KOPT-K1 (cell line): ENCODE measurements at regions not wholly inside any gene's neighbourhood (a gene's known extent, or its start where the extent isn't known, plus 50 kb on each side); places are given as distances from the start of the nearest gene placed in this dataset.

Experiments used
- H3K27ac ChIP-seq: fragments of 200-600 bp; sonication (generic); 2 replicates; pipeline ENCODE4 v1.5.1; 2016; ENCODE audit warnings: antibody characterized with exemption, mild to moderate bottlenecking, low read depth, low read length; ENCODE audit not compliant: poor library complexity, severe bottlenecking
- H3K36me3 ChIP-seq: fragments of 200-600 bp; sonication (generic); 2 replicates; pipeline ENCODE4 v1.5.1; 2017; ENCODE audit warnings: antibody characterized with exemption, mild to moderate bottlenecking, low read length, moderate library complexity; ENCODE audit not compliant: insufficient read depth
- H3K9me3 ChIP-seq: fragments of 200-600 bp; sonication (generic); 2 replicates; pipeline ENCODE4 v1.5.1; 2017; ENCODE audit warnings: antibody characterized with exemption, low read length, mild to moderate bottlenecking; ENCODE audit not compliant: insufficient read depth, poor library complexity, severe bottlenecking

DNA sequence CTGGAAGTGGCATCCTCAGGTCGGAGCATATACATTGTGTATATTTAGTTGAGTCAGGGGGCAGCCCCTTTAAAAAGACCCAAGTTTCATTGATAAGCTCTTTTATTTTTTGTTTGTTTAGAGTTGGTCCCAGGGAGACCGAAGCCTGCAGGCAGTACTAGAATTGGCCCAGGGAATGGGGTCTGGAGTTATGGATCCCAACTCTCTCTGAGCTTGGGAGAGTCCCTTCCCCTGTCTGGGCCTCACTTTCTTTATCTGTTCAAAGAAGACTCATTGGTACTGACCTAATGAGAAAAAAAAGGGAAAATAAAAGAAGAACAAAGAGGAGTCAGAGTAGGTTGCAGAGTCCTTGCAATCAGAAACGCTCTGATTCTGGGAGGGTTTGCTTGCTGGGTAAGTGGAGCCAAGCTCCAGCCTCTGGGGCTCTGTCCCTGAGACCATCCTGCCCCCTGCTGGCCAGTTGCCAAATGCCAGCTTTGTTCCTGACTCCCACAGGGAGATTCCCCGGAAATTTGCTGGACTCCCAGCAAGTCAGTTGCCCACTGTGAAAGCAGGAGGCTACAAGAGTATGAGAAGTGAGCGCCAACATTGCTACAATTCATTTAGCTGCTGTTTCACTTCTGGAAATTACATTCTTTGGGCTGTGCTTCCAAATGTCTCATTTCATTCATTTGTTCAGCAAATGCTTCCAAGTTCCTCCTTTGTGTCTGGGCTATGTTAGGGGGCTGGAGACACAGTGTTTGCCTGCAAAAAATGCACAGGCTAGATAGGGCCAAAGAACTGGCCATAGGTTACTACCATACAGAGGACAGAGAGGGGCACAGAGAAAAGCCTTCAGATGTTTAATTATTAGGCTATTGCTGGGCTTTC is 156.2 kb downstream of the MELK start:
- Histone ChIP-seq H3K36me3 (no peaks in the 10 kb centered on the region), H3K9me3 (no peaks in the 10 kb centered on the region), H3K27ac (no peak overlapping the region)

DNA sequence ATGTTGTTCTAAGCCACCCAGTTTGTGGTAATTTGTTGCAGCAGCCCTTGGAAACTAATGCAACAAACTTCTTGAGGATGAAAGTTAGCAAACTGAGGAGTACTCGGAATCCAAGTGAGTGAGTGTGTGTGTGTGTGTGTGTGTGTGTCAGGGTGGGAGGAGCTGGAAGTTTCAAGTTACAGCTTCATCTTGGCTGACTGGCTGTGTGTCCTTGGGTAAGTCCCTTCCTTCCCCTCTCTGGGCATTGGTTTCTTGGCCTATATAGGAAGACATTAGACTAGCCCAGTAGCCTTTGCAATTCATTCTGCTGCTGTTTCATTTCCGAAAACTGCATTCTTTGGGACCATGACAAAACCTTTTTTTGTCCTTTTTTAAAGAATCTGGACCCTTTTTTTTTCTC is 157.2 kb downstream of the MELK start:
- no peaks in the 10 kb centered on the region for H3K36me3 ChIP-seq
- H3K27ac ChIP-seq: no peak overlapping the region
- no peaks in the 10 kb centered on the region for H3K9me3 ChIP-seq

DNA sequence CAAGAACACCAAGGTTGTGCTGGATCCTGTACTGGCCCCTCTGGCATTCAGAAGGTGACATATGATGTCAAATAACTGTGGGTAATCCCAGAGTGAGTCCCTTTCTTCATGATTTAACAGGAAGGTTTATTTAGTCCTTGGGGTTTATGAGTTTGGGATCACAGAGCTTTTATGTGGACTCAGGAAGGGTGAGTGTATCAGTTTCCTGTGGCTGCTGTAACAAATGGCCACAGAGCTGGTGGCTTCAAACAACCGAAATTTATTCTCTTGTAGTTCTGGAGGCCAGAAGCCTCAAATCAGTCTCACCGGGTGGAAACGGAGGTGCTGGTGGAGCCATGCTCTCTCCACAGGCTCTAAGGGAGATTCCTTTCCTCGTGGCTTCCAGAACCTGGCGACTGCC is 157.7 kb downstream of the MELK start:
- Histone ChIP-seq H3K36me3 (no peaks in the 10 kb centered on the region), H3K27ac (no peak overlapping the region), H3K9me3 (no peaks in the 10 kb centered on the region)

DNA sequence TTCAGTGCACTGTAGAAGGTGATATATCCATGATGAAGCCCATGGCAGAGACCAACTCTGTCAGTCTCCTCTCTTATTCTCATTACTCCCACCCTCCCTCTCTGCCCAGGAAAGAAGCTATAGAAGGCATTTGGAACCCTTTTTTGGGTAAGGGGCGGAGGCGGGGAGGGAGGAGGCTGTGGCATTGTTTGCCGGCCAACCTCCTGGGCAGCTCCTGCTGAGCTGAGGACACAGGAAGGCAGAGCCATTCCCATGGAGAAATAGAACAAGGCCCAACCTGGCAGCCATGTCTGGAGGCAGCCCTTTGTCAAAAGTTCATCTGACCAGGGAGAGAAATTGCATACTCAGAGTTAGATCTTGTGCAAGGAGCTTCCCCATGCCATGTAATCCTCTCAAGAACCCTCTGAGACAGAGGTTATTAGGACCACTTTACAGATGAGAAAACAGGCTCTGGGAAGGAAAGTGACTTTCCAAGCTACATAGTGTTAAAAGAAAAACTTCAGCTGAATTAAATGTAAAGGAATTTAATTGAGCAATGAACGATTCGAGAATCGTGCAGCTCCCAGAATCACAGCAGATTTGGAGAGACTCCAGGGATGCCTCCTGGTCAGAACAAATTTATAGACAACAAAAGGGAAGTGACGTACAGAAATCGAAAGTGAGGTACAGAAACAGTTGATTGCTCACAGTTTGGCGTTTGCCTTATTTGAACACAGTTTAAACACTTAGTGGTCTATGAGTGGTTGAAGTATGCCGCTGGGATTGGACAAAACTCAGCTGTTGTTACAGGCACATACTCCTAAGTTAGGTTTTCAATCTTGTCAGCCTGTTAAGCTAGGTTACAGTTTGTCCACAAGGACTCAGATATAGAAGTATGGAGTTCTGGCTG is 158.6 kb downstream of the MELK start:
- H3K27ac ChIP-seq: no peak overlapping the region
- no peaks in the 10 kb centered on the region for H3K9me3 ChIP-seq
- H3K36me3 ChIP-seq: no peaks in the 10 kb centered on the region

DNA sequence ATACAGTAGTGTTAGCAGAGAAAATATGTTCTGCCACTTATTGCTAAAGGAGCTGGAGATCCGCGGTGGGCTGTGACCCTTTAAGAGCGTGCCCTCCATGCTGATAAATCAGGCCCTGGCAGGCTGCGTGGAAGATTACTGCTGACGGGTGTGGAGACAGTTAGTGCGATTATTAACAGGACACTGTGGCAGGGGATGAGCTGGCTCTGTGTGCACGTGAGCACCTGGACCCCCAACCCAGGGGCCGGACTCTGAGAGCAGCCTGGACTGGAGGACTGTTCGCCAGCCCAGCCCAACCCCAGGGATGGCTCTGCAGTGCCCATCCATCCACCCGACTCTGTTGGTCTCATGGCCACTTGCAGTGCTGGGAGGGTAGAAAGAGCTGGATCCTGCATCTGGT is 162.0 kb downstream of the MELK start:
- Histone ChIP-seq H3K9me3 (no peaks in the 10 kb centered on the region), H3K36me3 (no peaks in the 10 kb centered on the region)

DNA sequence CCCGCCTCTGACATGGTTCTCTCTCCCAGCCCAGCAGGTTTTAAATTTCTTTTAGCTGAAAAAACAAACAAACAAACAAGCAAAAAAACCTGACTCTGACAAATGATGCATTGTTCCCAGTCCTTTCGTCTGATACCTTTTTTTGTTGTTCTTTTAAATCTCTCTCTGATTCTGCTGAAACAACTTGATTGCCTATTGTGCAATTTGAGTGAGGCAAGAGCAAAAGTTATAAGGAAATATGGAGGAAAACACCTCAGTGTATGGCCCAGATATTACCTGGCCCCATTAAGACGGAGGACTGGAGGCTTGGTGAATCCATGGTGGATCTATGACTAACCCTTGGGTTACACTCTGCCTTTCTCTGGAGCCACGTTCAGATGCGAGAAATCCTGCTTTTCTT is 164.0 kb downstream of the MELK start:
- Histone ChIP-seq H3K9me3 (no peaks in the 10 kb centered on the region), H3K27ac (no peak overlapping the region), H3K36me3 (no peaks in the 10 kb centered on the region)

More for the DNA sequence above, 162.0 kb downstream of the MELK start:
- no peak overlapping the region for H3K27ac ChIP-seq

DNA sequence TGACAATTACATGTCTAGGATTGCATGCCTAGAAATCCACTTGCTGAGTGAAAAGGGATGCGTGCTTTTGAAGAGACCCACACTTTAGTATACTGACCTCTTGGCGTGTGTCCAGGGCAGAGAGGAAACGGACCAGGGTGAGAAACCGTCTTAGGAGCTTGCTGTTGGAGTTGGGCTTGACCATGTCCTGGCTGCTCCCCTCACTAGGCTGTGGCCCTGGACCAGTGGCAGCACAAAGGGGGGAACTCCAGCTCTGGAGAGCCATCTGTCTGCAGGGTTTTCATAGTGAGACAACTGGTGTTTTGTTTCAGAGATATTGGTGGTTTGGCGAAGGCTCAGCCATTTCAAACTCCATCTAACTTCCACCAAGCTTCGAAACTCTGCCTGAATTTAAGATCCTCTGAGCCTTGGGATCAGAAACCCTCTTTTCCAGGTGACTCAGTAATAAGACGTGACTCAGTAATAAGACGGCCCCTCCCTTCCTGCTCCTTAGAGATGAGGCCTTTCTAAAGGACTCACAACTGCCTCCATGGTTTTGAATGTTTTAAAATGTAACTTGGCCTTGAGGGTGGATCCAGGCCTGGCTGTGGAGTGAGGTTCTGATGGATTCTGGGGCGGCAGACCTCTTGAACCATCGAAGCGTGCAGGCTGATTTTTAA is 165.8 kb downstream of the MELK start:
- Histone ChIP-seq H3K27ac (no peak overlapping the region), H3K9me3 (no peaks in the 10 kb centered on the region), H3K36me3 (no peaks in the 10 kb centered on the region)

DNA sequence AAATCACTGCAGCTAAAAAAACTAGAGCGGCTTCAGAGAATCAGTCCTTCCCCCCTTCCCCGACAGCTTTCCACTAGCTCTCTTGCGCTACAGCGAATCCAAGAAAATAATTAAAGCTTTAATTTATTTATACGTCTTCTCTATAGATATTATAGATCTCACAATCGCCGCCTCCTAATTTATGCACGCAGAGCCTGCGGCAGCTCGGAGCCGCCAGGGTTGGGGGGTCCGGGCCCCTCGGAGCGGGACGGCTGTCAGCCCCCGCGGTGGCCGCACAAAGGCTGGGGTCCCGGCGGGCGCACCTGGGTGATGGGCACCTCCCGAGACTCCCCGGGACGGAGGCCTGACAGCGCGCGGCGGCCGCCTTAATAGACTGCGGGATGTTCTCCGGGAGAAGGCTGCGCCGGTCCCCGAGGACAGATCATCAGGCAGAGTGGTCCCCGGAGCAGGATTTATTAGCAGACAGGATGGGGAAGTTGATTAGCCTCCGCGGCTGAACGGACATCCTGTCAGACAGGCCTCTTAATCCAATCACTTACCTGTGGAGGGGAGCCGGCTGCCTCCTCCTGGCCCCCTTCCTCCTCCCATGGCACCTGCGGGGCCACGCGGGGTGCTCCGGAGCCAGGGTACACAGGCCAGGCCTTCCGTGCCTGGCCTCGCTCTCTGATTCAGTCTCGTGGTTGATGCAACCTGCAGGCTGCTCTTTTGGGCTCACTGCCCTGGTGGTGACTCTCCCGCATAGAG is 166.8 kb downstream of the MELK start:
- Histone ChIP-seq H3K27ac (no peak overlapping the region), H3K9me3 (no peaks in the 10 kb centered on the region), H3K36me3 (no peaks in the 10 kb centered on the region)

DNA sequence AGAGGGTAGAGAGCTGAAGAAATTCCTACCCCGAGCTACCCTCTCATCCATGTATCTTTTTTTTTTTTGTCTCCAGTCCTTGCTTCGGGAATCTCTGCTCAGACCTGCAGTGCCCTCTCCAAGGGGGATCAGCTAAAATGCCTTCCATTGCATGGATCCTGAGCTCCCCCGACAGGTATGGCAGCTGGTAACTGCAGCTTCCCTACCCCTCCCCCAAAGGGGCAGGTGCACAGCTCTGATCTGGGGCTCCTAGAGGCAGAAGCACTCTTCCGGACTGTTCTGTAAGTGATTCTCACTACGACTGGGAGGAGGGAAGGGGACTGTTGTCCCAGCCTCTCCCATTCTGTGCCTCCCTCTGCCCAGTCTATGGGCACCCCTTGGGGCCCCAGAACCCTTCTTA is 169.6 kb downstream of the MELK start:
- H3K36me3 ChIP-seq: no peaks in the 10 kb centered on the region
- H3K9me3 ChIP-seq: no peaks in the 10 kb centered on the region
- H3K27ac ChIP-seq: no peak overlapping the region

DNA sequence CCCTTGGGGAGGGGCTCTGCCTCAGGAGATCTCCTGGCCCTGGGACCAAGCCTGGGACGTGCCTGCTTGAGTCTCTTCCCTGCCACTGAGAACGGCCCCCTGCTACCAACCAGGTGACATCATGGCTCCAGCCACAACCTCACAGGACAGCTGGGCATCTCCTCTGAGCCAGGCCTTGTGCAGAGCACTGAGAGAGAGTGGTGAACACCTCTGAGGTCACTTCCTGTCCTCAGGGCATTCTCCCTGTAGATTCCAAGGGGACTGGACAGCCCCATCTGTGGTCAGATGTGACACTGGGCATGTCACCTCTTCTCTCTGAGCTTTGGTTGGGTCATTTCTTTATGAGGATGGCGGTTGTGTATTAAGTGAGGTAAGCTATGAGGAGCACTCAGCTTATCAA is 172.0 kb downstream of the MELK start:
- Histone ChIP-seq H3K9me3 (peaks cover 4% of the 10 kb centered on the region), H3K36me3 (no peaks in the 10 kb centered on the region)

DNA sequence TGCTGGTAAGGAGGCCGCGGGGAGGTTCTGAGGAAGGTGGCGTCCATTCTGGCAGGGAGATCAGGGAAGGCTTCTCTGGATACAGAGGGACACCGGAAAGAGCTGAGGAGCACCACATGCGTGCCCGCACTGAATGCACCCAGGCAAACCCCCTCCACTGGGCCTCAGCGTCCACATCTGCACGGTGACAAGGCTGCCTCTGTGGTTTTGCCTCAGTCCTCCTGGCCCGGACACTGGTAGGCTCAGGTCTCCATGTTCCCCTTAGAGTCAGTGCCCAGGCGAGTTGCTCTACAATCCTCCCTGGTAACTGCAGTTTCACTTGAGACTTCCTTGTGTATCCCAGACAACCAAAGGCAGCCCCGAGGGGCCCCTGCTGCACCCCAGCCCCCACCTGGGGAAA is 173.3 kb downstream of the MELK start:
- Histone ChIP-seq H3K9me3 (peaks cover 4% of the 10 kb centered on the region), H3K36me3 (no peaks in the 10 kb centered on the region), H3K27ac (no peak overlapping the region)

More for the DNA sequence above, 172.0 kb downstream of the MELK start:
- H3K27ac ChIP-seq: no peak overlapping the region

DNA sequence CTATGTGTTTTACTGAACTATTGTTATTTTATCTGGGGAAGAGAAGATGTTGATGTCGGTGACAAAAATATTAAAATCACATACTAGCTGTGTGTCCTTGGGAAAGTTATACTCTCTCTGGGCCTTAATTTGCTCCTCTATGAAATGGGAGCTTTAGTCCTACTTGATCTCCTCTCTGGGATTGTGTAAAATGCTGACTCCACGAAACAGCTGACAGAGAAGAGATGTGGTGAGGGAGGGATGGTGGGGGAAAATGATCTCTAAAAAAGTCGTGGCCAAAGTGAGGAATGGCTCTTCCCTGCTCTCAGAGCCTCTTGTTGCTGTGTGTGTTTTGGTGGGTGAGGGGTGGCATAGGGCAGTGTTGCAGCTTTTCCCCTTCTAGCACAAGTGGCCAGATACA is 173.7 kb downstream of the MELK start:
- Histone ChIP-seq H3K9me3 (peaks cover 4% of the 10 kb centered on the region), H3K27ac (no peak overlapping the region), H3K36me3 (no peaks in the 10 kb centered on the region)

DNA sequence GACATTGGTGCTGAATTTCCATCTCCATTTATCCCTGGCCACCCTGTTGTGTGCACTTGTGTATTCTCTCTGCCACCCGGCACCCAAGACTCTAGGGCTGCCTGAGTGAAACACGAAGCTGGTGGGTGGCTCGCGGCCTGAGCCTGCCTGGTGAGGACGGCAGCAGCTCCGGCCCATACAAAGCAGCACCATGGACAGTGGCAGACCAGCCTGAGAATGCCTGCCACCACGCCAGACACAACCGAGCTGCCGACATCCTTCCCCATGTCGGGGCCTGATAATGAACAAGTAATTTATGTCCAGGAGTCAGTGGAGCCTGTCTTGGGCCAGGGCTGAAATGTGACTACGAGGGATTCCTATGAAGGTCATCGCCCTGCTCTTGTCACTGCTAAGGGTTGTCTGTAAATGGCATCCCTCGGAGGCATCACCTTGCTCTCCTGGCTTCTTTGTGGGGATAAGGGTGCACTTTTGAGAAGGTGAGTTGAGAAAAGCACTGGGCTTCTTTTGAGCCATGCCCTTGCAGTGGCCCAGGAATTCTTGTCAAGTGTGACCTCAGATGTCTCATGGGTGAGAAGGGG is 175.7 kb downstream of the MELK start:
- no peaks in the 10 kb centered on the region for H3K36me3 ChIP-seq
- no peak overlapping the region for H3K27ac ChIP-seq
- H3K9me3 ChIP-seq: peaks cover 4% of the 10 kb centered on the region

DNA sequence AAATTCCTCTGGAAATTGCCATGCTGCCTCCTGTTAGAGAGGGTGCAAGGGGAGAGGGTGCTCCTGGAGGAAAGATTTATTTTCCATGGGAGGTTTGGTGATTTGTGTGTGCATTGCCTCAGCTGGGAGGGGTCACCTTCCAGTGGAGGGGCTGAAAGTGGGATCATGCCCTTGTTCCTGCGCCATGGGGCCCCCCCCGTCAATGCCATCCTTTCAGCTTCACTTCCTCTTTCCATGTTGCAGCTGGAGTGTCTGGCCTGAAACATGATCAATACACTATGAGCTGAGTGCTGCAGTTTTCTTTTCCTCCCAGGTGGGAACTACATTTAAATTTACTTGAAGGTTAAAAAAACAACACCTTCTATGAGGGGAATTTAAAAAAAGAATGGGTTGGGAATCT is 176.8 kb downstream of the MELK start:
- no peak overlapping the region for H3K27ac ChIP-seq
- no peaks in the 10 kb centered on the region for H3K36me3 ChIP-seq
- H3K9me3 ChIP-seq: peaks cover 4% of the 10 kb centered on the region
